ENCODE measurements at regions not wholly inside any gene's neighbourhood (a gene's known extent, or its start where the extent isn't known, plus 50 kb on each side); places are given as distances from the start of the nearest gene placed in this dataset.

DNA sequence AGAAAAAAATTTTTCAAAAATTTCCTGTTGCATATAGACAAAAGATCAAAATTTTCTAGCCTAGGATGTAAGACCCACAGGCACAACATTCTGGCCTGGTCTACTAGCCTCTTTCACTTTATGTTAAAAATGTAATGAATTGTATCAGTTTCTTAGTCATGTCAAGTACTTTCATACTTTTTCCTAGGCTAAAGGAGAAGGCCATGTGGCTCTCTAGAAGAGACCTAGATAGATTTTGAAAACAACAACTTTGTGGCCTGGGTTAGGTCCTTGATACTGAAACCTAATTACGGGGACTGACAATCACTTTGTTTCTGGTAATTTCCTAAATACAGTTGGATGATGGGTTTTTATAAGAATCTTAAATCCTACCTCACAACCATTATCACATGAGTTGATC is 74.8 kb upstream of the FSIP2 start:
- H3K9me3 ChIP-seq, result no peaks in the 10 kb centered on the region
- no peak for DNase-seq
- H3K4me3 ChIP-seq, result no peak overlapping the region
- H3K4me1 ChIP-seq, result no peaks in the 10 kb centered on the region
- no peak overlapping the region for H3K27ac ChIP-seq
- 81 to 97% methylated on average over 1 of the region's 1 CpG for WGBS, 2 donors
- intact Hi-C loops (cut with DNase I; ENCODE audit: low total_unique reads), result no loop called here
- TF ChIP-seq, protein P1, sequence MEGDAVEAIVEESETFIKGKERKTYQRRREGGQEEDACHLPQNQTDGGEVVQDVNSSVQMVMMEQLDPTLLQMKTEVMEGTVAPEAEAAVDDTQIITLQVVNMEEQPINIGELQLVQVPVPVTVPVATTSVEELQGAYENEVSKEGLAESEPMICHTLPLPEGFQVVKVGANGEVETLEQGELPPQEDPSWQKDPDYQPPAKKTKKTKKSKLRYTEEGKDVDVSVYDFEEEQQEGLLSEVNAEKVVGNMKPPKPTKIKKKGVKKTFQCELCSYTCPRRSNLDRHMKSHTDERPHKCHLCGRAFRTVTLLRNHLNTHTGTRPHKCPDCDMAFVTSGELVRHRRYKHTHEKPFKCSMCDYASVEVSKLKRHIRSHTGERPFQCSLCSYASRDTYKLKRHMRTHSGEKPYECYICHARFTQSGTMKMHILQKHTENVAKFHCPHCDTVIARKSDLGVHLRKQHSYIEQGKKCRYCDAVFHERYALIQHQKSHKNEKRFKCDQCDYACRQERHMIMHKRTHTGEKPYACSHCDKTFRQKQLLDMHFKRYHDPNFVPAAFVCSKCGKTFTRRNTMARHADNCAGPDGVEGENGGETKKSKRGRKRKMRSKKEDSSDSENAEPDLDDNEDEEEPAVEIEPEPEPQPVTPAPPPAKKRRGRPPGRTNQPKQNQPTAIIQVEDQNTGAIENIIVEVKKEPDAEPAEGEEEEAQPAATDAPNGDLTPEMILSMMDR (IDR thresholded peaks at IDR 0.05), result no peak
- TF ChIP-seq POLR2A (IDR thresholded peaks at IDR 0.05), result no peak
- H3K36me3 ChIP-seq (ENCODE audit: low read depth, missing control alignments), result no peaks in the 10 kb centered on the region
- H3K27me3 ChIP-seq, result no peaks in the 10 kb centered on the region

- Histone ChIP-seq H3K27me3 (no peaks in the 10 kb centered on the region), H3K4me3 (no peak overlapping the region), H3K27ac (no peak overlapping the region), H3K4me1 (no peaks in the 10 kb centered on the region), H3K36me3 (ENCODE audit: low read depth, missing control alignments) (no peaks in the 10 kb centered on the region), H3K9me3 (no peaks in the 10 kb centered on the region)
- DNase-seq, result no peak
- intact Hi-C loops (cut with DNase I; ENCODE audit: low total_unique reads), result no loop called here
- whole genome bisulfite sequencing, 2 donors, result 70 to 82% methylated on average over 2 of the region's 2 CpGs
- TF ChIP-seq, protein P1 (IDR thresholded peaks at IDR 0.05), result no peak
- TF ChIP-seq POLR2A (IDR thresholded peaks at IDR 0.05), result no peak
Observed at GRCh38 chr2:185664384-185664783, 74.2 kb upstream of the FSIP2 start.

DNA sequence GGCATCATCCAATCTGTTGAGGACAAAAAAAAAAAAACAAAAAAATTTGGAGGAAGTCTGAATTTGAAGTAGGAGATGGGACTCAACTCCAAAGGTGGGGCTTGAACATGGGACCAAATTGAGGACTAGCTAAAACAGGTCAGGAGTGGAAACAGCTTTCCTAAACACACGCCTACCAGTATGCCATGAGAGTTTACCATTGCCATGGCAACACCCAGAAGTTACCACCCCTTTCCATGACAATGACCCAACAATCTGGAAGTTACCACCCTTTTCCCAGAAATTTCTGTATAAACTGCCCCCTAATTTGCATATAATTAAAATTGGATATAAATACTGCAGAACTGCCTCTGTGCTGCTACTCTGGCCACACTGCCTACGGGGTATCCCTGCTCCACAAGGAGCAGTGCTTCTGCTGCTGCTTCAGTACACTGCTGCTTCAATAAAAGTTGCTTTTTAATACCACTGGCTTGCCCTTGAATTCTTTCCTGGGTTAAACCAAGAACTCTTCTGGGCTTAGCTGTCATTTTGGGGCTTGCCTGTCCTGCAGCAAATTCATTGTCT is 73.3 kb upstream of the FSIP2 start:
- intact Hi-C loops (cut with DNase I; ENCODE audit: low total_unique reads), result no loop called here
- no peaks in the 10 kb centered on the region for H3K4me1 ChIP-seq
- no peak for DNase-seq
- TF ChIP-seq, protein P1 (IDR thresholded peaks at IDR 0.05), result no peak
- TF ChIP-seq POLR2A (IDR thresholded peaks at IDR 0.05), result no peak
- H3K27ac ChIP-seq, result no peak overlapping the region
- no peaks in the 10 kb centered on the region for H3K36me3 ChIP-seq (ENCODE audit: low read depth, missing control alignments)
- WGBS, 2 donors, result 78 to 82% methylated on average over 2 of the region's 2 CpGs
- no peaks in the 10 kb centered on the region for H3K9me3 ChIP-seq
- H3K4me3 ChIP-seq, result no peak overlapping the region
- H3K27me3 ChIP-seq, result no peaks in the 10 kb centered on the region

DNA sequence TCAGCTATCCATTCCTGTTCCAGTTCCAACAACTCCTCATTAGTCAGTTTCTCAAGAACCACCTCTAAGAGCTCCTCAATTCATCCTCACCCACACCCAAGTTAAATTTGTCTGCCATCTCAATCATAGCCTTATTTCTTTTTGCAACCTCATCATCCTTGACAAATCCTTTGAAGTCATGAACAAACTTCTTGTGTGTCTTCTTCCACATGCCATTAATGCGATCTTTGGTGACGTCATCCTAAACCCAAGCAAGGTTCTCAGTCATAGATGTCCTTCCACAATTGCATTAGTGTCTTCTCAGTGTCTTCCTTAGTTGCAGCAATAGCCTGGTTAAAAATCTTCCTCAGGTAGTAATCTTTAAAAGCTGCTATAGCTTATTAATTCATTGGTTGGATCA is 71.2 kb upstream of the FSIP2 start:
- intact Hi-C loops (cut with DNase I; ENCODE audit: low total_unique reads), result no loop called here
- TF ChIP-seq POLR2A (IDR thresholded peaks at IDR 0.05), result no peak
- TF ChIP-seq, protein P1 (IDR thresholded peaks at IDR 0.05), result no peak
- Histone ChIP-seq H3K4me3 (no peak overlapping the region), H3K27ac (no peak overlapping the region), H3K9me3 (no peaks in the 10 kb centered on the region), H3K36me3 (ENCODE audit: low read depth, missing control alignments) (no peaks in the 10 kb centered on the region), H3K4me1 (no peaks in the 10 kb centered on the region), H3K27me3 (no peaks in the 10 kb centered on the region)
- WGBS, 2 donors, result 84 to 96% methylated on average over 2 of the region's 2 CpGs
- DNase-seq, result no peak

- H3K4me1 ChIP-seq, result no peaks in the 10 kb centered on the region
- H3K9me3 ChIP-seq, result no peaks in the 10 kb centered on the region
- H3K4me3 ChIP-seq, result no peak overlapping the region
- H3K27ac ChIP-seq, result no peak overlapping the region
- no peaks in the 10 kb centered on the region for H3K27me3 ChIP-seq
- no peak for DNase-seq
- intact Hi-C loops (cut with DNase I; ENCODE audit: low total_unique reads), result no loop called here
- no peak for TF ChIP-seq POLR2A (IDR thresholded peaks at IDR 0.05)
- TF ChIP-seq, protein P1 (IDR thresholded peaks at IDR 0.05), result no peak
- no peaks in the 10 kb centered on the region for H3K36me3 ChIP-seq (ENCODE audit: low read depth, missing control alignments)
Observed at GRCh38 chr2:185668710-185669109, 69.9 kb upstream of the FSIP2 start.

Measured in testis (tissue), 2 donors.